ENCODE measurements at regions not wholly inside any gene's neighbourhood (a gene's known extent, or its start where the extent isn't known, plus 50 kb on each side); places are given as distances from the start of the nearest gene placed in this dataset.

- H3K4me1 ChIP-seq (ENCODE audit: insufficient read depth, low read length, poor library complexity, severe bottlenecking) = no peaks in the 10 kb centered on the region
- CTCF ChIA-PET = no interaction called here
- H3K36me3 ChIP-seq (ENCODE audit: insufficient read depth, low read length, poor library complexity, severe bottlenecking) = no peaks in the 10 kb centered on the region
- DNase-seq (ENCODE audit: low spot score) = no peak
- no peaks in the 10 kb centered on the region for H3K9me3 ChIP-seq (ENCODE audit: low read depth, low read length, poor library complexity, severe bottlenecking)
- H3K4me3 ChIP-seq (ENCODE audit: low read depth, low read length, poor library complexity, severe bottlenecking) = no peak overlapping the region
- intact Hi-C loops (cut with micrococcal nuclease; ENCODE audit: unreplicated experiment) = no loop called here
- POLR2A ChIA-PET (ENCODE audit: low non-redundant PET) = no interaction called here
- BruUV-seq (replicated peaks) = no TSS peak
- no peak overlapping the region for H3K27ac ChIP-seq (ENCODE audit: low read depth, low read length, poor library complexity, severe bottlenecking)
- no peak for TF ChIP-seq CTCF (conservative IDR thresholded peaks at IDR 0.05; ENCODE audit: low read depth, low read length)
- no peak for TF ChIP-seq EZH2 (IDR thresholded peaks at IDR 0.05; ENCODE audit: borderline replicate concordance, low read depth, low read length, poor library complexity, severe bottlenecking)
- H3K27me3 ChIP-seq (replicated peaks; ENCODE audit: insufficient read depth, low read depth, low read length, poor library complexity) = no peaks in the 10 kb centered on the region
These were observed 345.9 kb upstream of the NUDT12 start for GRCh38 chr5:103908336-103909080.

- BruUV-seq (replicated peaks) = no TSS peak
- no peak overlapping the region for H3K27ac ChIP-seq (ENCODE audit: low read depth, low read length, poor library complexity, severe bottlenecking)
- intact Hi-C loops (cut with micrococcal nuclease; ENCODE audit: unreplicated experiment) = no loop called here
- no peaks in the 10 kb centered on the region for H3K9me3 ChIP-seq (ENCODE audit: low read depth, low read length, poor library complexity, severe bottlenecking)
- DNase-seq (ENCODE audit: low spot score) = no peak
- no peaks in the 10 kb centered on the region for H3K4me1 ChIP-seq (ENCODE audit: insufficient read depth, low read length, poor library complexity, severe bottlenecking)
- POLR2A ChIA-PET (ENCODE audit: low non-redundant PET) = no interaction called here
- CTCF ChIA-PET = no interaction called here
- TF ChIP-seq CTCF (conservative IDR thresholded peaks at IDR 0.05; ENCODE audit: low read depth, low read length) (no peak), EZH2 (IDR thresholded peaks at IDR 0.05; ENCODE audit: borderline replicate concordance, low read depth, low read length, poor library complexity, severe bottlenecking) (no peak)
- no peaks in the 10 kb centered on the region for H3K27me3 ChIP-seq (replicated peaks; ENCODE audit: insufficient read depth, low read depth, low read length, poor library complexity)
- H3K36me3 ChIP-seq (ENCODE audit: insufficient read depth, low read length, poor library complexity, severe bottlenecking) = no peaks in the 10 kb centered on the region
- H3K4me3 ChIP-seq (ENCODE audit: low read depth, low read length, poor library complexity, severe bottlenecking) = no peak overlapping the region
These were observed 344.4 kb upstream of the NUDT12 start for GRCh38 chr5:103907001-103907400.

- intact Hi-C loops (cut with micrococcal nuclease; ENCODE audit: unreplicated experiment) = no loop called here
- no peak for DNase-seq (ENCODE audit: low spot score)
- POLR2A ChIA-PET (ENCODE audit: low non-redundant PET) = no interaction called here
These were observed 342.1 kb upstream of the NUDT12 start for GRCh38 chr5:103904651-103905050.

More at GRCh38 chr5:103904651-103905050, 342.1 kb upstream of the NUDT12 start:
- Histone ChIP-seq H3K4me1 (ENCODE audit: insufficient read depth, low read length, poor library complexity, severe bottlenecking) (no peaks in the 10 kb centered on the region), H3K9me3 (ENCODE audit: low read depth, low read length, poor library complexity, severe bottlenecking) (no peaks in the 10 kb centered on the region), H3K27me3 (replicated peaks; ENCODE audit: insufficient read depth, low read depth, low read length, poor library complexity) (no peaks in the 10 kb centered on the region), H3K36me3 (ENCODE audit: insufficient read depth, low read length, poor library complexity, severe bottlenecking) (no peaks in the 10 kb centered on the region), H3K4me3 (ENCODE audit: low read depth, low read length, poor library complexity, severe bottlenecking) (no peak overlapping the region), H3K27ac (ENCODE audit: low read depth, low read length, poor library complexity, severe bottlenecking) (no peak overlapping the region)
- CTCF ChIA-PET = no interaction called here
- TF ChIP-seq EZH2 (IDR thresholded peaks at IDR 0.05; ENCODE audit: borderline replicate concordance, low read depth, low read length, poor library complexity, severe bottlenecking) (no peak), CTCF (conservative IDR thresholded peaks at IDR 0.05; ENCODE audit: low read depth, low read length) (no peak)
- no TSS peak for BruUV-seq (replicated peaks)

Measured in A673 (cell line).